SK-N-SH (cell line): ENCODE measurements at regions not wholly inside any gene's neighbourhood (a gene's known extent, or its start where the extent isn't known, plus 50 kb on each side); places are given as distances from the start of the nearest gene placed in this dataset.

Source experiments
- CTCF ChIP-seq: fragments of 200-600 bp; sonication (generic); IDR thresholded peaks from 2 replicates; pipeline ENCODE4 v1.6.1; 2017; ENCODE audit warnings: antibody characterized with exemption, mild to moderate bottlenecking, moderate library complexity
- EP300 ChIP-seq, 2 experiments: IDR thresholded peaks; 2 replicates each; pipeline versions ENCODE4 v1.4.0 to v1.6.1; 2012; ENCODE audit warnings: borderline replicate concordance in 1 of 2, low read depth in 1 of 2, low read length in 1 of 2
- EZH2phosphoT487 ChIP-seq: fragments of 200-600 bp; sonication (generic); IDR thresholded peaks from 2 replicates; pipeline ENCODE4 v1.6.1; 2017; ENCODE audit warnings: low read depth, mixed run types, mild to moderate bottlenecking, antibody characterized with exemption, moderate library complexity, borderline replicate concordance
- GATA2 ChIP-seq: sonication (generic); formaldehyde crosslinking; IDR thresholded peaks from 2 replicates; pipeline ENCODE4 v1.5.0; 2020; ENCODE audit warnings: mild to moderate bottlenecking, missing genetic modification reagents
- MAX ChIP-seq: IDR thresholded peaks from 2 replicates; pipeline ENCODE4 v1.4.0; 2012; ENCODE audit warnings: low read depth
- NFIC ChIP-seq: IDR thresholded peaks from 2 replicates; pipeline ENCODE4 v1.4.0; 2012; ENCODE audit warnings: borderline replicate concordance
- NRF1 ChIP-seq: IDR thresholded peaks from 2 replicates; pipeline ENCODE4 v1.6.1; 2012; ENCODE audit warnings: low read depth, mild to moderate bottlenecking, low read length
- RAD21 ChIP-seq: IDR thresholded peaks from 2 replicates; pipeline ENCODE4 v1.6.1; 2012; ENCODE audit warnings: mild to moderate bottlenecking, low read length
- RCOR1 ChIP-seq: fragments of 150-350 bp; IDR thresholded peaks from 2 replicates; pipeline ENCODE4 v1.6.1; 2017; ENCODE audit warnings: antibody characterized with exemption, low read length
- REST ChIP-seq: IDR thresholded peaks from 2 replicates; pipeline ENCODE4 v1.6.1; 2012; ENCODE audit warnings: mild to moderate bottlenecking, low read depth, low read length, moderate library complexity
- SMC3 ChIP-seq: IDR thresholded peaks from 2 replicates; pipeline ENCODE4 v1.6.1; 2012; ENCODE audit warnings: low read depth, low read length, improper control_type of control experiment

GRCh38 chr1:94362466-94363058, 55.6 kb upstream of the ABCD3 start:
- TF ChIP-seq CTCF, result no peak
- TF ChIP-seq GATA2 (CRISPR knock-in tag), result no peak
- TF ChIP-seq NFIC, result no peak
- no peak for TF ChIP-seq SMC3
- TF ChIP-seq REST, result no peak
- no peak for TF ChIP-seq NRF1
- no peak for TF ChIP-seq MAX
- no peak for TF ChIP-seq EP300 (IDR thresholded peaks at IDR 0.05; ENCODE audit: borderline replicate concordance in 1 of 2, low read depth in 1 of 2, low read length in 1 of 2)
- TF ChIP-seq RCOR1, result no peak
- TF ChIP-seq EZH2phosphoT487, result no peak
- TF ChIP-seq RAD21, result no peak
